ENCODE measurements at regions not wholly inside any gene's neighbourhood (a gene's known extent, or its start where the extent isn't known, plus 50 kb on each side); places are given as distances from the start of the nearest gene placed in this dataset.

DNA sequence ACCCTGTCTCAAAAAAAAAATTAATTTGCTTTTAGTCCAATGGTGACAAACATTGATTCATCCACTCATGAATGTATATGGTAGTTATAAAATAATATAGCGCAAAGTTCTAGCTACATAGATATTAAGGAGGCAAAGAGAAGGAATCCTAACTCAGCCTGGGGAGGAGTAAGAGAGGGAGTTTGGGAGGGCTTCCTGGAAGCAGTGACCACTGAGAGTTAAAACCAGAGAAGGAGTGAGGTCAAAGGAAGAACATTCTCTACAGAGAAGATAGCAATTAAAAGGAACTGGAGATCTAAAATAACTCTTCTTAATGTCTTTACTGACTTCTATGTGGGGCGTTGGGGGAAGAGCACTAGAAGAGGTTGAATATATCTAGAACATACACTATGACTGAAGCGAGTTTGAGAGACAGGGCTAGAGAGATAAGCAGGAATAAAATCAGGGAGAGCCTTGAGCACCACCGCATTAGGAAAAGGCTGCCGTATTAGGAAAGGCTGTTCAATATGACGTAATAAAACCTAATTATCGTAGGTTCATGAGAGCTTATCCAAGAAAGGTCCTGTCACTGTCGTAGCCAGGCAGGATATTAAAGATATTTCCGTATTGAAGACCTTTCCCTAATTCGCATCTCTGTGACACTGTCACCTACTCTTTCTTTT, 81.8 kb upstream of the CNKSR3 start:
- Histone ChIP-seq H2AFZ (ENCODE audit: low read length) (no peak overlapping the region), H3K9me3 (ENCODE audit: insufficient read depth, low read depth, low read length) (no peaks in the 10 kb centered on the region), H3F3A (ENCODE audit: low read depth) (no peaks in the 10 kb centered on the region), H3K79me2 (ENCODE audit: insufficient read depth, low read length) (no peaks in the 10 kb centered on the region), H3K36me3 (ENCODE audit: insufficient read depth, low read length) (no peaks in the 10 kb centered on the region), H3K9ac (ENCODE audit: low read depth, low read length, poor library complexity, severe bottlenecking) (no peak overlapping the region), H3K27me3 (ENCODE audit: insufficient read depth, low read length, poor library complexity, severe bottlenecking) (no peaks in the 10 kb centered on the region), H3K4me3 (ENCODE audit: low read length, poor library complexity, severe bottlenecking) (no peak overlapping the region), H3K4me1 (ENCODE audit: insufficient read depth, low read length, poor library complexity, severe bottlenecking) (no peaks in the 10 kb centered on the region), H3K4me2 (ENCODE audit: low read depth, low read length, poor library complexity, severe bottlenecking) (no peak overlapping the region), H4K20me1 (ENCODE audit: insufficient read depth, low read length, poor library complexity, severe bottlenecking) (no peaks in the 10 kb centered on the region), H3K9me2 (replicated peaks; ENCODE audit: low read depth, low read length) (no peaks in the 10 kb centered on the region)
- no peak for TF ChIP-seq EZH2phosphoT487 (IDR thresholded peaks at IDR 0.05; ENCODE audit: borderline replicate concordance)
- TF ChIP-seq, protein P1, sequence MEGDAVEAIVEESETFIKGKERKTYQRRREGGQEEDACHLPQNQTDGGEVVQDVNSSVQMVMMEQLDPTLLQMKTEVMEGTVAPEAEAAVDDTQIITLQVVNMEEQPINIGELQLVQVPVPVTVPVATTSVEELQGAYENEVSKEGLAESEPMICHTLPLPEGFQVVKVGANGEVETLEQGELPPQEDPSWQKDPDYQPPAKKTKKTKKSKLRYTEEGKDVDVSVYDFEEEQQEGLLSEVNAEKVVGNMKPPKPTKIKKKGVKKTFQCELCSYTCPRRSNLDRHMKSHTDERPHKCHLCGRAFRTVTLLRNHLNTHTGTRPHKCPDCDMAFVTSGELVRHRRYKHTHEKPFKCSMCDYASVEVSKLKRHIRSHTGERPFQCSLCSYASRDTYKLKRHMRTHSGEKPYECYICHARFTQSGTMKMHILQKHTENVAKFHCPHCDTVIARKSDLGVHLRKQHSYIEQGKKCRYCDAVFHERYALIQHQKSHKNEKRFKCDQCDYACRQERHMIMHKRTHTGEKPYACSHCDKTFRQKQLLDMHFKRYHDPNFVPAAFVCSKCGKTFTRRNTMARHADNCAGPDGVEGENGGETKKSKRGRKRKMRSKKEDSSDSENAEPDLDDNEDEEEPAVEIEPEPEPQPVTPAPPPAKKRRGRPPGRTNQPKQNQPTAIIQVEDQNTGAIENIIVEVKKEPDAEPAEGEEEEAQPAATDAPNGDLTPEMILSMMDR (conservative IDR thresholded peaks at IDR 0.05; ENCODE audit: low read length) = no peak

DNA sequence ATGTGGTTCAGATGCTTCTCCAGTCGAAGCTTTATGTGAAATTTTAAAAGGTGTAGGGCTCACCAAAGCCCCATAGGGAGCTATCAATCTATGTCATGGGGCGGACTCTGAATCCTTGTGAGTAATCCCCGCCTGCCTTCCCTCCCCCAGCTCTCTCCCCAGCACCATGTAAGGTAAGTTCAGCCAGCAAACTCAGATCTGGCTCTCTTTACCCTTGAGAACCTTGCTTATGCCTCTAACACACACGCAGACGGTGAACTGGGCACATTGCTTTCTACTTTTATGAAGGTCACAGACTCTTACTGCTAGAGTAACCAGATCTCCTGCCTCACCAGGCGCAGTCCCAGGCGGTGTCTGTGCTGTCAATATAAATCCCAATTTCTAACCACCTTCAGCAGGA, 82.6 kb upstream of the CNKSR3 start:
- Histone ChIP-seq H3K27me3 (ENCODE audit: insufficient read depth, low read length, poor library complexity, severe bottlenecking) (no peaks in the 10 kb centered on the region), H3K4me3 (ENCODE audit: low read length, poor library complexity, severe bottlenecking) (no peak overlapping the region), H4K20me1 (ENCODE audit: insufficient read depth, low read length, poor library complexity, severe bottlenecking) (no peaks in the 10 kb centered on the region), H3K9me3 (ENCODE audit: insufficient read depth, low read depth, low read length) (no peaks in the 10 kb centered on the region), H3K4me2 (ENCODE audit: low read depth, low read length, poor library complexity, severe bottlenecking) (no peak overlapping the region), H3F3A (ENCODE audit: low read depth) (no peaks in the 10 kb centered on the region), H2AFZ (ENCODE audit: low read length) (no peak overlapping the region), H3K79me2 (ENCODE audit: insufficient read depth, low read length) (no peaks in the 10 kb centered on the region), H3K9me2 (replicated peaks; ENCODE audit: low read depth, low read length) (no peaks in the 10 kb centered on the region), H3K36me3 (ENCODE audit: insufficient read depth, low read length) (no peaks in the 10 kb centered on the region), H3K9ac (ENCODE audit: low read depth, low read length, poor library complexity, severe bottlenecking) (no peak overlapping the region), H3K4me1 (ENCODE audit: insufficient read depth, low read length, poor library complexity, severe bottlenecking) (no peaks in the 10 kb centered on the region)
- TF ChIP-seq, protein P1 (conservative IDR thresholded peaks at IDR 0.05; ENCODE audit: low read length) = no peak
- TF ChIP-seq EZH2phosphoT487 (IDR thresholded peaks at IDR 0.05; ENCODE audit: borderline replicate concordance) = no peak

DNA sequence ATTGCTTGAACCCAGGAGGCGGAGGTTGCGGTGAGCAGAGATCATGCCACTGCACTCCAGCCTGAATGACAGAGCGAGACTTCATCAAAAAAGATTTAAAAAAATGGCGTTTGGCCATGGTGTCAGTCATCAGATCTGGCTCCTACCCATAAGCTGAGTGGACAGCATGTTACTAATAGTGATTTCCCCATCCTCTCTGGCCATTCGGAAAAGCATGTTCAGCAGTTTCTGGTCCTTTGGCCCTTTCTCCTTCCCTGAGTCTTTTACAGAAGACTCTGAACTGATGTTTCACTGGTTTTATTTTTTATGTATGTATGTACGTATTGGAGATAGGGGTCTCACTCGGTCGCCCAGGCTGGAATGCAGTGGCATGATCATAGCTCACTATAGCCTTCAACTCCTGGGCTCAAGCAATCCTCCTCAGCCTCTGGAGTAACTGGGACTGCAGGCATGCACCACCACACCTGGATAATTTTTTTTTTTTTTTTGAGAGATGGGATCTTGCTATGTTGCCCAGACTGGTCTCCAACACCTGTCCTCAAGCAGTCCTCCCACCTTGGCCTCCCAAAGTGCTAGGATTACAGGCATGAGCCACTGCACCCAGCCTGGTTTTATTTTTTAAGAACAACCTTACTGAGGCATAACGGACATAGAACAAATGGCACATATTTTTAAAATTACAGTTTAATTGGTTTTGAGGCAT, 84.2 kb upstream of the CNKSR3 start:
- H2AFZ ChIP-seq (ENCODE audit: low read length) = no peak overlapping the region
- no peaks in the 10 kb centered on the region for H3K4me1 ChIP-seq (ENCODE audit: insufficient read depth, low read length, poor library complexity, severe bottlenecking)
- no peaks in the 10 kb centered on the region for H3K27me3 ChIP-seq (ENCODE audit: insufficient read depth, low read length, poor library complexity, severe bottlenecking)
- H3K79me2 ChIP-seq (ENCODE audit: insufficient read depth, low read length) = no peaks in the 10 kb centered on the region
- no peak overlapping the region for H3K4me3 ChIP-seq (ENCODE audit: low read length, poor library complexity, severe bottlenecking)
- no peaks in the 10 kb centered on the region for H3F3A ChIP-seq (ENCODE audit: low read depth)
- no peaks in the 10 kb centered on the region for H3K36me3 ChIP-seq (ENCODE audit: insufficient read depth, low read length)
- no peak for TF ChIP-seq EZH2phosphoT487 (IDR thresholded peaks at IDR 0.05; ENCODE audit: borderline replicate concordance)
- TF ChIP-seq, protein P1 (conservative IDR thresholded peaks at IDR 0.05; ENCODE audit: low read length) = no peak
- H3K9me2 ChIP-seq (replicated peaks; ENCODE audit: low read depth, low read length) = no peaks in the 10 kb centered on the region
- no peaks in the 10 kb centered on the region for H4K20me1 ChIP-seq (ENCODE audit: insufficient read depth, low read length, poor library complexity, severe bottlenecking)
- no peaks in the 10 kb centered on the region for H3K9me3 ChIP-seq (ENCODE audit: insufficient read depth, low read depth, low read length)
- H3K9ac ChIP-seq (ENCODE audit: low read depth, low read length, poor library complexity, severe bottlenecking) = no peak overlapping the region
- H3K4me2 ChIP-seq (ENCODE audit: low read depth, low read length, poor library complexity, severe bottlenecking) = no peak overlapping the region
